GM23338 (cell line): ENCODE measurements at regions not wholly inside any gene's neighbourhood (a gene's known extent, or its start where the extent isn't known, plus 50 kb on each side); places are given as distances from the start of the nearest gene placed in this dataset.

Source experiments
- ATAC-seq: fragments of 200-7000 bp; cut with Tn5 transposase; 3 replicates; pipeline ENCODE4 v1.9.1; 2020
- DNase-seq: peaks from one replicate; pipeline ENCODE4 v3.0.0-alpha.2; 2015; ENCODE audit warnings: low spot score
- H2AFZ ChIP-seq: fragments of 200-600 bp; sonication (generic); 2 replicates; pipeline ENCODE4 v1.8.0; 2016; ENCODE audit warnings: antibody characterized with exemption, mild to moderate bottlenecking, moderate library complexity
- H3F3A ChIP-seq: fragments of 200-600 bp; sonication (generic); replicated peaks from 2 replicates; pipeline ENCODE4 v1.8.0; 2017; ENCODE audit warnings: antibody characterized with exemption, mixed run types, low read depth
- H3K27ac ChIP-seq: fragments of 200-600 bp; sonication (generic); 2 replicates; pipeline ENCODE4 v1.6.1; 2016; ENCODE audit warnings: low read depth
- H3K27me3 ChIP-seq: fragments of 200-600 bp; sonication (generic); 2 replicates; pipeline ENCODE4 v1.8.0; 2016; ENCODE audit warnings: mild to moderate bottlenecking, mixed run types, moderate library complexity; ENCODE audit not compliant: insufficient read depth
- H3K36me3 ChIP-seq: fragments of 200-600 bp; sonication (generic); 2 replicates; pipeline ENCODE4 v1.8.0; 2016; ENCODE audit warnings: mild to moderate bottlenecking; ENCODE audit not compliant: insufficient read depth
- H3K4me1 ChIP-seq: fragments of 200-600 bp; sonication (generic); 2 replicates; pipeline ENCODE4 v1.8.0; 2016; ENCODE audit warnings: mild to moderate bottlenecking, moderate library complexity; ENCODE audit not compliant: insufficient read depth
- H3K4me2 ChIP-seq: fragments of 200-600 bp; sonication (generic); 2 replicates; pipeline ENCODE4 v1.7.1; 2017; ENCODE audit warnings: mixed run types
- H3K4me3 ChIP-seq: fragments of 200-600 bp; sonication (generic); 2 replicates; pipeline ENCODE4 v1.6.1; 2016; ENCODE audit warnings: mixed run types
- H3K79me2 ChIP-seq: fragments of 200-600 bp; sonication (generic); replicated peaks from 2 replicates; pipeline ENCODE4 v1.8.0; 2017; ENCODE audit warnings: mild to moderate bottlenecking; ENCODE audit not compliant: insufficient read depth
- H3K9me2 ChIP-seq: fragments of 200-600 bp; sonication (generic); 2 replicates; pipeline ENCODE4 v1.8.0; 2017; ENCODE audit not compliant: insufficient read depth
- H4K20me1 ChIP-seq: fragments of 200-600 bp; sonication (generic); replicated peaks from 2 replicates; pipeline ENCODE4 v1.8.0; 2017; ENCODE audit warnings: mild to moderate bottlenecking; ENCODE audit not compliant: insufficient read depth
- H3K27ac Mint-ChIP-seq: 2 replicates; pipeline ENCODE4 v1.8.0; 2020; ENCODE audit warnings: inconsistent platforms, mild to moderate bottlenecking, moderate library complexity, mixed read lengths
- H3K27me3 Mint-ChIP-seq: 3 replicates; pipeline ENCODE4 v1.8.0; 2022; ENCODE audit warnings: low read depth, mild to moderate bottlenecking, moderate library complexity, mixed read lengths, inconsistent platforms; ENCODE audit not compliant: insufficient read depth, poor library complexity
- H3K36me3 Mint-ChIP-seq: 3 replicates; pipeline ENCODE4 v1.8.0; 2021; ENCODE audit warnings: low read depth, mild to moderate bottlenecking, inconsistent platforms, moderate library complexity, mixed read lengths
- H3K4me1 Mint-ChIP-seq: 3 replicates; pipeline ENCODE4 v1.8.0; 2020; ENCODE audit warnings: mild to moderate bottlenecking, inconsistent platforms, mixed read lengths
- H3K4me3 Mint-ChIP-seq: 3 replicates; pipeline ENCODE4 v1.8.0; 2021; ENCODE audit warnings: moderate library complexity, mild to moderate bottlenecking, inconsistent platforms, mixed read lengths
- H3K9me3 Mint-ChIP-seq: 3 replicates; pipeline ENCODE4 v1.8.0; 2020; ENCODE audit warnings: moderate library complexity, mild to moderate bottlenecking, inconsistent platforms, mixed read lengths
- CREB1 ChIP-seq: fragments of 250-450 bp; sonication (Bioruptor Pico); IDR thresholded peaks from 2 replicates; pipeline ENCODE4 v1.5.0; 2020; ENCODE audit warnings: low read depth, mild to moderate bottlenecking, moderate library complexity
- EZH2 ChIP-seq: fragments of 200-600 bp; sonication (generic); IDR thresholded peaks from one replicate; pipeline ENCODE4 v1.8.0; 2017; ENCODE audit warnings: antibody characterized with exemption, mild to moderate bottlenecking, low read depth; ENCODE audit not compliant: unreplicated experiment
- EZH2phosphoT487 ChIP-seq: fragments of 200-600 bp; sonication (generic); IDR thresholded peaks from one replicate; pipeline ENCODE4 v1.8.1; 2018; ENCODE audit warnings: antibody characterized with exemption; ENCODE audit not compliant: unreplicated experiment
- NANOG ChIP-seq: IDR thresholded peaks from 2 replicates; pipeline ENCODE4 v1.6.1; 2016; ENCODE audit warnings: antibody characterized with exemption, borderline replicate concordance
- STAT1 ChIP-seq: IDR thresholded peaks from one replicate; pipeline ENCODE4 v1.6.1; 2016; ENCODE audit warnings: antibody characterized with exemption; ENCODE audit not compliant: unreplicated experiment
- ZNF114 ChIP-seq: fragments of 250-450 bp; sonication (Bioruptor Pico); IDR thresholded peaks from 2 replicates; pipeline ENCODE4 v1.5.0; 2020; ENCODE audit warnings: mild to moderate bottlenecking, moderate library complexity
- ZNF331 ChIP-seq: fragments of 250-450 bp; sonication (Bioruptor Pico); IDR thresholded peaks from 2 replicates; pipeline ENCODE4 v1.5.0; 2020; ENCODE audit warnings: low read depth, mild to moderate bottlenecking, moderate library complexity
- TF ChIP-seq, protein P1 (sequence below): fragments of 250-450 bp; sonication (Bioruptor Pico); IDR thresholded peaks from 2 replicates; pipeline ENCODE4 v1.5.0; 2020; ENCODE audit warnings: mild to moderate bottlenecking, moderate library complexity
- TF ChIP-seq, protein P2 (sequence below), 2 experiments: fragments of 200-600 bp in 1 of 2; sonication (generic) in 1 of 2; conservative IDR thresholded peaks; 2 replicates each; pipeline versions ENCODE4 v1.5.1 to v1.6.1; 2016 to 2017; ENCODE audit warnings: antibody characterized with exemption in 2 of 2, low read depth in 2 of 2, mild to moderate bottlenecking in 2 of 2, moderate library complexity in 1 of 2

DNA sequence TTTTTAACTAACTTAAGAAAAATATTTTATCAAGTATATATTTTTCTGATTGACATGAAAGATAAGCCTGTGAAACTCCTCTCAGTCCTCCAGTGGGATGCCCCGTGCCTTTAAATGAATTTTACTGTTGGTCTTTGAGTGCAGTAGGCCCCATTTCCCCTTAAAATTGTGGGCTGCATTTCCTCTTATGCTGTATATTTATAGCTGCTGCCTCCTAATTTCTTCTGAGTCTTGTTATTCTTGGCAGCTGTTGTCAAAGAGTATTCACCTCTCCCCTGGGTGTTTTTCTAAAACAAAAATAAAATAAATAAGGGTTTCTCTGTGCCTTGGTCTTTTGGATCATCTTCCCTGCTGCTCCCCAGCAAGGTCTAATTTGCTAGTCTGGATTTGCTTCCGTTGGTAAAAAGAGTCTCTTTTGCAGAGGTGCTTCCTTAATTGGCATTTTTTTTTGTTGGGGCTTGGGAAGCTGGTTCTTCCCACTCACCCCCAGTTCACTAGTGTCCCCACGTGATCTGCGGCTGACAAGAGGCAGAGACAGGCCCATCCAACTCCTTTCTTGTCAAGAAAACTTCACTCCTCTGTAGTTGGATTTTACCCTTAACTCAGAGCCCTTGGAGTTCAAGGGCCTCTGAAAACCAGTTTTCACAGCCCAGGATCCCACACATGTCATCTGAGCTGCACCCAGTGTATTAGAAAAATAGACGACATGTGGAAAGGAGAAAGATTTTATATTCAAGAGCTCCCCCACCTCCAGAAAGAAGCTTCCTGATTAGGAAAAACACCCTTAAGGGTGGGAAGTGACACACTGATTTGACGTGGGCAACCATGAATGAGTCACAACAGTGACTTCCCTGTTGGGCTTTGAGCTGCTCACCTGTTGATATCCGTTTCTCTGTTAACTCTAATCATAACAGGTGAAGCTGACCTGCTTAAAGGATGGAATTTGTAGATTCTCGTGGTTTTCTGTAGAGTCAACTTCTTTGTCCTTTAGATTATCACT, 431.5 kb downstream of the DCDC2C start:
- peaks cover 86% of the 10 kb centered on the region for H3K9me3 Mint-ChIP-seq
- Histone ChIP-seq H3K4me3 (no peak overlapping the region), H3K4me2 (no peak overlapping the region), H3K9me2 (no peaks in the 10 kb centered on the region), H3K27me3 (no peaks in the 10 kb centered on the region), H4K20me1 (no peaks in the 10 kb centered on the region), H3K4me1 (no peaks in the 10 kb centered on the region), H3F3A (no peaks in the 10 kb centered on the region), H3K36me3 (no peaks in the 10 kb centered on the region; the same call in 1 of the 2 replicates), H3K79me2 (no peaks in the 10 kb centered on the region), H2AFZ (no peak overlapping the region), H3K27ac (no peak overlapping the region)
- H3K4me1 Mint-ChIP-seq, result no peaks in the 10 kb centered on the region
- H3K27me3 Mint-ChIP-seq, result no peaks in the 10 kb centered on the region
- TF ChIP-seq, protein P1, sequence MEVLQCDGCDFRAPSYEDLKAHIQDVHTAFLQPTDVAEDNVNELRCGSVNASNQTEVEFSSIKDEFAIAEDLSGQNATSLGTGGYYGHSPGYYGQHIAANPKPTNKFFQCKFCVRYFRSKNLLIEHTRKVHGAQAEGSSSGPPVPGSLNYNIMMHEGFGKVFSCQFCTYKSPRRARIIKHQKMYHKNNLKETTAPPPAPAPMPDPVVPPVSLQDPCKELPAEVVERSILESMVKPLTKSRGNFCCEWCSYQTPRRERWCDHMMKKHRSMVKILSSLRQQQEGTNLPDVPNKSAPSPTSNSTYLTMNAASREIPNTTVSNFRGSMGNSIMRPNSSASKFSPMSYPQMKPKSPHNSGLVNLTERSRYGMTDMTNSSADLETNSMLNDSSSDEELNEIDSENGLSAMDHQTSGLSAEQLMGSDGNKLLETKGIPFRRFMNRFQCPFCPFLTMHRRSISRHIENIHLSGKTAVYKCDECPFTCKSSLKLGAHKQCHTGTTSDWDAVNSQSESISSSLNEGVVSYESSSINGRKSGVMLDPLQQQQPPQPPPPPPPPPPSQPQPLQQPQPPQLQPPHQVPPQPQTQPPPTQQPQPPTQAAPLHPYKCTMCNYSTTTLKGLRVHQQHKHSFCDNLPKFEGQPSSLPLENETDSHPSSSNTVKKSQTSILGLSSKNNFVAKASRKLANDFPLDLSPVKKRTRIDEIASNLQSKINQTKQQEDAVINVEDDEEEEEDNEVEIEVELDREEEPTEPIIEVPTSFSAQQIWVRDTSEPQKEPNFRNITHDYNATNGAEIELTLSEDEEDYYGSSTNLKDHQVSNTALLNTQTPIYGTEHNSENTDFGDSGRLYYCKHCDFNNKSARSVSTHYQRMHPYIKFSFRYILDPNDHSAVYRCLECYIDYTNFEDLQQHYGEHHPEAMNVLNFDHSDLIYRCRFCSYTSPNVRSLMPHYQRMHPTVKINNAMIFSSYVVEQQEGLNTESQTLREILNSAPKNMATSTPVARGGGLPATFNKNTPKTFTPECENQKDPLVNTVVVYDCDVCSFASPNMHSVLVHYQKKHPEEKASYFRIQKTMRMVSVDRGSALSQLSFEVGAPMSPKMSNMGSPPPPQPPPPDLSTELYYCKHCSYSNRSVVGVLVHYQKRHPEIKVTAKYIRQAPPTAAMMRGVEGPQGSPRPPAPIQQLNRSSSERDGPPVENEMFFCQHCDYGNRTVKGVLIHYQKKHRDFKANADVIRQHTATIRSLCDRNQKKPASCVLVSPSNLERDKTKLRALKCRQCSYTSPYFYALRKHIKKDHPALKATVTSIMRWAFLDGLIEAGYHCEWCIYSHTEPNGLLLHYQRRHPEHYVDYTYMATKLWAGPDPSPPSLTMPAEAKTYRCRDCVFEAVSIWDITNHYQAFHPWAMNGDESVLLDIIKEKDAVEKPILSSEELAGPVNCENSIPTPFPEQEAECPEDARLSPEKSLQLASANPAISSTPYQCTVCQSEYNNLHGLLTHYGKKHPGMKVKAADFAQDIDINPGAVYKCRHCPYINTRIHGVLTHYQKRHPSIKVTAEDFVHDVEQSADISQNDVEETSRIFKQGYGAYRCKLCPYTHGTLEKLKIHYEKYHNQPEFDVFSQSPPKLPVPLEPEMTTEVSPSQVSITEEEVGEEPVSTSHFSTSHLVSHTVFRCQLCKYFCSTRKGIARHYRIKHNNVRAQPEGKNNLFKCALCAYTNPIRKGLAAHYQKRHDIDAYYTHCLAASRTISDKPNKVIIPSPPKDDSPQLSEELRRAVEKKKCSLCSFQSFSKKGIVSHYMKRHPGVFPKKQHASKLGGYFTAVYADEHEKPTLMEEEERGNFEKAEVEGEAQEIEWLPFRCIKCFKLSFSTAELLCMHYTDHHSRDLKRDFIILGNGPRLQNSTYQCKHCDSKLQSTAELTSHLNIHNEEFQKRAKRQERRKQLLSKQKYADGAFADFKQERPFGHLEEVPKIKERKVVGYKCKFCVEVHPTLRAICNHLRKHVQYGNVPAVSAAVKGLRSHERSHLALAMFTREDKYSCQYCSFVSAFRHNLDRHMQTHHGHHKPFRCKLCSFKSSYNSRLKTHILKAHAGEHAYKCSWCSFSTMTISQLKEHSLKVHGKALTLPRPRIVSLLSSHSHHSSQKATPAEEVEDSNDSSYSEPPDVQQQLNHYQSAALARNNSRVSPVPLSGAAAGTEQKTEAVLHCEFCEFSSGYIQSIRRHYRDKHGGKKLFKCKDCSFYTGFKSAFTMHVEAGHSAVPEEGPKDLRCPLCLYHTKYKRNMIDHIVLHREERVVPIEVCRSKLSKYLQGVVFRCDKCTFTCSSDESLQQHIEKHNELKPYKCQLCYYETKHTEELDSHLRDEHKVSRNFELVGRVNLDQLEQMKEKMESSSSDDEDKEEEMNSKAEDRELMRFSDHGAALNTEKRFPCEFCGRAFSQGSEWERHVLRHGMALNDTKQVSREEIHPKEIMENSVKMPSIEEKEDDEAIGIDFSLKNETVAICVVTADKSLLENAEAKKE (CRISPR knock-in tag), result no peak
- no peak for TF ChIP-seq NANOG
- no peak for TF ChIP-seq EZH2phosphoT487
- TF ChIP-seq STAT1, result no peak
- no peak for TF ChIP-seq ZNF331
- TF ChIP-seq, protein P2, sequence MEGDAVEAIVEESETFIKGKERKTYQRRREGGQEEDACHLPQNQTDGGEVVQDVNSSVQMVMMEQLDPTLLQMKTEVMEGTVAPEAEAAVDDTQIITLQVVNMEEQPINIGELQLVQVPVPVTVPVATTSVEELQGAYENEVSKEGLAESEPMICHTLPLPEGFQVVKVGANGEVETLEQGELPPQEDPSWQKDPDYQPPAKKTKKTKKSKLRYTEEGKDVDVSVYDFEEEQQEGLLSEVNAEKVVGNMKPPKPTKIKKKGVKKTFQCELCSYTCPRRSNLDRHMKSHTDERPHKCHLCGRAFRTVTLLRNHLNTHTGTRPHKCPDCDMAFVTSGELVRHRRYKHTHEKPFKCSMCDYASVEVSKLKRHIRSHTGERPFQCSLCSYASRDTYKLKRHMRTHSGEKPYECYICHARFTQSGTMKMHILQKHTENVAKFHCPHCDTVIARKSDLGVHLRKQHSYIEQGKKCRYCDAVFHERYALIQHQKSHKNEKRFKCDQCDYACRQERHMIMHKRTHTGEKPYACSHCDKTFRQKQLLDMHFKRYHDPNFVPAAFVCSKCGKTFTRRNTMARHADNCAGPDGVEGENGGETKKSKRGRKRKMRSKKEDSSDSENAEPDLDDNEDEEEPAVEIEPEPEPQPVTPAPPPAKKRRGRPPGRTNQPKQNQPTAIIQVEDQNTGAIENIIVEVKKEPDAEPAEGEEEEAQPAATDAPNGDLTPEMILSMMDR (conservative IDR thresholded peaks at IDR 0.05; ENCODE audit: low read depth in 2 of 2), result no peak
- no peak for TF ChIP-seq CREB1 (CRISPR knock-in tag)
- no peak for TF ChIP-seq ZNF114 (CRISPR knock-in tag)
- no peak for TF ChIP-seq EZH2
- DNase-seq (no peak), ATAC-seq (no peak)
- no peak overlapping the region for H3K27ac Mint-ChIP-seq
- H3K36me3 Mint-ChIP-seq, result peaks cover 32% of the 10 kb centered on the region
- H3K4me3 Mint-ChIP-seq, result no peak overlapping the region
